SU-DHL-6 (cell line): ENCODE measurements at regions not wholly inside any gene's neighbourhood (a gene's known extent, or its start where the extent isn't known, plus 50 kb on each side); places are given as distances from the start of the nearest gene placed in this dataset.

ENCODE experiments used
- H2AFZ ChIP-seq: fragments of 200-600 bp; sonication (generic); 2 replicates; pipeline ENCODE4 v1.6.1; 2014; ENCODE audit warnings: low read depth, mild to moderate bottlenecking, moderate library complexity, mixed read lengths, antibody characterized with exemption, low read length; ENCODE audit not compliant: severe bottlenecking
- H3F3A ChIP-seq: fragments of 200-600 bp; shearing (Covaris generic); 2 replicates; pipeline ENCODE4 v1.6.0; 2016; ENCODE audit warnings: antibody characterized with exemption, mild to moderate bottlenecking; ENCODE audit not compliant: insufficient read depth
- H3K27ac ChIP-seq: fragments of 200-600 bp; sonication (generic); 2 replicates; pipeline ENCODE4 v1.5.1; 2016; ENCODE audit warnings: low read depth, mild to moderate bottlenecking, low read length, moderate library complexity, mixed read lengths
- H3K27me3 ChIP-seq: fragments of 200-600 bp; sonication (generic), shearing (Covaris generic); 2 replicates; pipeline ENCODE4 v1.6.0; 2014; ENCODE audit warnings: mild to moderate bottlenecking, low read length
- H3K36me3 ChIP-seq: fragments of 200-600 bp; sonication (generic); 2 replicates; pipeline ENCODE4 v1.6.1; 2014; ENCODE audit warnings: mild to moderate bottlenecking, low read length, mixed read lengths
- H3K4me2 ChIP-seq: fragments of 300-600, 200-600 bp; shearing (Covaris generic), sonication (generic); 2 replicates; pipeline ENCODE4 v1.6.0; 2014; ENCODE audit warnings: low read length, low read depth, mild to moderate bottlenecking; ENCODE audit not compliant: poor library complexity, severe bottlenecking
- H3K4me3 ChIP-seq: fragments of 200-600 bp; sonication (generic); 2 replicates; pipeline ENCODE4 v1.5.1; 2014; ENCODE audit warnings: antibody characterized with exemption, low read length, mild to moderate bottlenecking, mixed read lengths; ENCODE audit not compliant: insufficient read depth, poor library complexity, severe bottlenecking
- H3K79me2 ChIP-seq: fragments of 200-600 bp; sonication (generic); 2 replicates; pipeline ENCODE4 v1.6.1; 2014; ENCODE audit warnings: mild to moderate bottlenecking, low read length, moderate library complexity; ENCODE audit not compliant: insufficient read depth
- H3K9ac ChIP-seq: fragments of 200-600 bp; sonication (generic); 2 replicates; pipeline ENCODE4 v1.7.0; 2014; ENCODE audit warnings: mild to moderate bottlenecking, low read length
- H3K9me2 ChIP-seq: fragments of 200-600 bp; sonication (generic); replicated peaks from 2 replicates; pipeline ENCODE4 v1.6.1; 2014; ENCODE audit warnings: low read length; ENCODE audit not compliant: insufficient read depth
- H3K9me3 ChIP-seq: fragments of 200-600 bp; sonication (generic); 2 replicates; pipeline ENCODE4 v1.6.1; 2014; ENCODE audit warnings: low read length, mixed read lengths; ENCODE audit not compliant: insufficient read depth
- H4K20me1 ChIP-seq: fragments of 200-600 bp; sonication (generic); 2 replicates; pipeline ENCODE4 v1.6.1; 2014; ENCODE audit warnings: low read depth, mild to moderate bottlenecking, antibody characterized with exemption, low read length, moderate library complexity, mixed read lengths
- CTCF ChIP-seq: fragments of 200-600 bp; sonication (generic); IDR thresholded peaks from one replicate; pipeline ENCODE4 v1.5.1; 2017; ENCODE audit warnings: antibody characterized with exemption, mild to moderate bottlenecking, low read length, moderate library complexity; ENCODE audit not compliant: insufficient read depth, poor library complexity, severe bottlenecking
- EZH2phosphoT487 ChIP-seq: fragments of 200-600 bp; sonication (generic), shearing (Covaris generic); conservative IDR thresholded peaks from 2 replicates; pipeline ENCODE4 v1.6.1; 2018; ENCODE audit warnings: mild to moderate bottlenecking, antibody characterized with exemption, low read length, moderate library complexity, mixed read lengths

- Histone ChIP-seq H3K36me3 (no peaks in the 10 kb centered on the region), H3F3A (no peaks in the 10 kb centered on the region; the same call in 1 of the 2 replicates), H3K9me3 (0 out of 2 replicates have a peak, but pooled peaks cover 5% of the 10 kb centered on the region), H3K27me3 (no peaks in the 10 kb centered on the region), H3K4me2 (peak overlapping the region; percentile 13), H3K79me2 (no peaks in the 10 kb centered on the region), H3K4me3 (no peak overlapping the region), H2AFZ (no peak overlapping the region), H3K9me2 (no peaks in the 10 kb centered on the region), H3K9ac (no peak overlapping the region), H3K27ac (no peak overlapping the region), H4K20me1 (no peaks in the 10 kb centered on the region)
- TF ChIP-seq EZH2phosphoT487 (no peak), CTCF (no peak)
Measured at GRCh38 chr2:64860936-64861335, 128.3 kb upstream of the SLC1A4 start.

GRCh38 chr2:64861452-64862397 is 127.5 kb upstream of the SLC1A4 start:
- H3K27ac ChIP-seq: no peak overlapping the region
- H3F3A ChIP-seq: no peaks in the 10 kb centered on the region; the same call in 1 of the 2 replicates
- H3K9ac ChIP-seq: no peak overlapping the region

GRCh38 chr2:64862623-64863022 is 126.6 kb upstream of the SLC1A4 start:
- no peaks in the 10 kb centered on the region for H3K79me2 ChIP-seq
- H3K27me3 ChIP-seq: no peaks in the 10 kb centered on the region
- no peaks in the 10 kb centered on the region for H3K36me3 ChIP-seq
- H4K20me1 ChIP-seq: no peaks in the 10 kb centered on the region
- H3K4me2 ChIP-seq: no peak overlapping the region
- H3K9ac ChIP-seq: no peak overlapping the region
- H3K9me3 ChIP-seq: 0 out of 2 replicates have a peak, but pooled peaks cover 5% of the 10 kb centered on the region
- H3K4me3 ChIP-seq: no peak overlapping the region
- no peaks in the 10 kb centered on the region for H3F3A ChIP-seq
- no peaks in the 10 kb centered on the region for H3K9me2 ChIP-seq
- no peak overlapping the region for H3K27ac ChIP-seq
- H2AFZ ChIP-seq: no peak overlapping the region
- TF ChIP-seq CTCF (no peak), EZH2phosphoT487 (no peak)

More at GRCh38 chr2:64861452-64862397, 127.5 kb upstream of the SLC1A4 start:
- Histone ChIP-seq H3K4me3 (no peak overlapping the region), H2AFZ (no peak overlapping the region), H3K27me3 (no peaks in the 10 kb centered on the region), H4K20me1 (no peaks in the 10 kb centered on the region), H3K9me2 (no peaks in the 10 kb centered on the region), H3K36me3 (no peaks in the 10 kb centered on the region), H3K9me3 (0 out of 2 replicates have a peak, but pooled peaks cover 5% of the 10 kb centered on the region), H3K4me2 (no peak overlapping the region), H3K79me2 (no peaks in the 10 kb centered on the region)
- TF ChIP-seq EZH2phosphoT487 (no peak), CTCF (no peak)
